GM21619 (cell line): ENCODE measurements at regions not wholly inside any gene's neighbourhood (a gene's known extent, or its start where the extent isn't known, plus 50 kb on each side); places are given as distances from the start of the nearest gene placed in this dataset.
"Not testable (repeated sequence)": the region's sequence is repeated elsewhere in the genome, so short reads cannot be mapped to it uniquely, and the experiment has no call there.

Experiments
- ATAC-seq: cut with Tn5 transposase; IDR thresholded peaks from one replicate; pipeline ENCODE4 v1.9.1; 2021; ENCODE audit not compliant: unreplicated experiment

DNA sequence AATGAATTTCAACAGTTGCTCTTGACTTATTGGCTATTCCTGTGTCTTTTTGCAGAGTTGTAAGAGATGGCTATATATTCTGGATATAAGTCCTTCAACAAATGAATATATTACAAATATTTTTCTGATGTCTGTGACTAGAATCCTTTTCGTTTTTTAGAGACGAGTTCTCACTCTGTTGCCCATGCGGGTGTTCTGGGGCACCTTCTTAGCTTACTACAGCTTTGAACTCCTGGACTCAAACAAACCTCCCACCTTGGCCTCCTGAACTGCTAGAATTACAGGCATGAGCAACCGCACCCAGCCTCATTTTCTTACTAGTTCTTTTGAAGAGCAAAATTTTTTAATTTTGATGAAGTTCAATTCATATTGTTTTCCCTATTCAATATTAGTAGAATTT, 287.8 kb downstream of the LIG4 start:
- no peak for ATAC-seq

DNA sequence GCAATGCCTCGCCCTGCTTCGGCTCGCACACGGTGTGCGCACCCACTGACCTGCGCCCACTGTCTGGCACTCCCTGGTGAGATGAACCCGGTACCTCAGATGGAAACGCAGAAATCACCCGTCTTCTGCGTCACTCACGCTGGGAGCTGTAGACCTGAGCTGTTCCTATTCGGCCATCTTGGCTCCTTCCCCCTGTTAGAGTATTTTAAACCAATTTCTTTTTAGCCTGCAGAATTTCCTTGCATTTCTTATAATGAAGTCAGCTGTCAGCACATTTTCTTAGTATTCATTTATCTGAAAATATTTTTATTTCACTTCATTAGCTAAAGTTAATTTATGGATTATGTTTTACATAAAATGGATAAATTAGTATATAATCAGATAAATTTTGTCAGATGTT, 288.8 kb downstream of the LIG4 start:
- ATAC-seq: not testable (repeated sequence)

DNA sequence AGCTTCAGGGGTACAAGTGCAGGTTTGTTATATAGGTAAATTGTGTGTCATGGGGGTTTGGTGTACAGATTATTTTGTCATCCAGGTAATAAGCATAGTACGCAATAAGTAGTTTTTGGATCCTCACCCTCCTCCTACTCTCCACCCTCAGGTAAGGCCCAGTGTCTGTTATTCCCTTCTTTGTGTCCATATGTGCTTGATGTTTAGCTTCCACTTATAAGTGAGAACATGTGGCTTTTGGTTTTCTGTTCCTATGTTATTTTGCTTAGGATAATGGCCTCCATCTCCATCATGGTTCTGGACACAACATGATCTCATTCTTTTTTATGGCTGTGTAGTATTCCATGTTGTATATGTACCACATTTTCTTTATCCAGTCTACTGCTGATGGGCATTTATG, 298.4 kb downstream of the LIG4 start:
- not testable (repeated sequence) for ATAC-seq

DNA sequence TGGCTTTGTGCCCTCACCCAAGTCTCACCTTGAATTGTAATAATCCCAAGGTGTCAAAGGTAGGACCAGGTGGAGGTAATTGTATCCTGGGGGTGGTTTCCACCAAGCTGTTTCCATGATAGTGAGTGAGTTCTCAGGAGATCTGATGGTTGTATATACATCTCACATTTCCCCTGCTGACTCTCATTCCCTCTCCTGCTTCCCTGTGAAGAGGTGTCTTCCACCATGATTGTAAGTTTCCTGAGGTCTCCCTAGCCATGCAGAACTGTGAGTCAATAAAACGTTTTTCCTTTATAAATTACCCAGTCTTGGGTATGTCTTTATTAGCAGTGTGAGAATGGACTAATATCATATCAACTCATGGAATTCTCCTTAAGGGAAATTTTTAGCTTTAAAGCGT, 302.6 kb downstream of the LIG4 start:
- ATAC-seq: no peak

DNA sequence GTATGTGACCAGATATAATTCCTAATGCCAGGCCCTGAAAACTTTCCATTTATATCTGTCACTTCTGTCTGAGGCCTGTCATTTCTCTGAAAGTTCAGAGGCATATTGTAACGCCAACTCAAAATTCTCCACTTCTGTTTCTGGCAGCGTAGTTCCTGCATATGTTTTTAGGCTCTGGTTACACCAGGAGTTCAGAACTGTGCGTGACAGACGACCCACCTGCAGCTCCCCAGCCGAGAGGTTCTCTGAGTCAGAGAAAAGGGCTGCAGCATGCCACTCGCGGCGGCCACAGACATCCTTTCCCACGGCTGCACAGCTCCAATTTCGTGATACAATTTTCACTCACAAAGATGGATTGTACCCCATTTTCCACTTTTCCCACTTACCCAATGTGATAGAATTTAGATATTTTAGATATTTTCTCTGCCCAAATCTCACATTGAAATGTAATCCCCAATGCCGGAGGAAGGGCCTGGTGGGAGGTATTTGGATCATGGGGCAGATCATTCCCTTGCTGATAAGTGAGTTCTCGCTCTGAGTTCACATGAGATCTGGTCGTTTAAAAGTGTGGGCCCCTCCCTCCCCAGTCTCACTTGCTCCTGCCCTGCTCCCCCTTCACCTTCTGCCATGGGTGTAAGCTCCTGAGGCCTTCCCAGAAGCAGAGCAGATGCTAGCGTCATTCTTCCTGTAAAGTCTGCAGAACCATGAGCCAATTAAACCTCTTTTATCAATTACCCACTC, 308.1 kb downstream of the LIG4 start:
- no peak for ATAC-seq

DNA sequence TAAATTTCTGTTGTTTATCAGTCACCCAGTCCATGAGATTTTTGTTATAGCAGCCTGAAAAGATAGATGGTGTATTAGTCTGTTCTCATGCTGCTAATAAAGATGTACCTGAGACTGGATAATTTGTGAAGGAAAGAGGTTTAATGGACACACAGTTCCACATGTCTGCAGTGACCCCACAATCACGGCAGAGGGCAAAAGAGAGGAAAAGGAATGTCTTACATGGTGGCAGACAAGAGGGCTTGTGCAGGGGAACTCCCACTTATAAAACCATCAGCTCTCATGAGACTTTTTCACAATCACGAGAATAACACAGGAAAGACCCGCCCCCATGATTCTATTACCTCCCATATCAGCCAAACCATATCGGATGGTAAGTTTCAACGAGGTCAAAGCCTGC, 309.2 kb downstream of the LIG4 start:
- no peak for ATAC-seq

DNA sequence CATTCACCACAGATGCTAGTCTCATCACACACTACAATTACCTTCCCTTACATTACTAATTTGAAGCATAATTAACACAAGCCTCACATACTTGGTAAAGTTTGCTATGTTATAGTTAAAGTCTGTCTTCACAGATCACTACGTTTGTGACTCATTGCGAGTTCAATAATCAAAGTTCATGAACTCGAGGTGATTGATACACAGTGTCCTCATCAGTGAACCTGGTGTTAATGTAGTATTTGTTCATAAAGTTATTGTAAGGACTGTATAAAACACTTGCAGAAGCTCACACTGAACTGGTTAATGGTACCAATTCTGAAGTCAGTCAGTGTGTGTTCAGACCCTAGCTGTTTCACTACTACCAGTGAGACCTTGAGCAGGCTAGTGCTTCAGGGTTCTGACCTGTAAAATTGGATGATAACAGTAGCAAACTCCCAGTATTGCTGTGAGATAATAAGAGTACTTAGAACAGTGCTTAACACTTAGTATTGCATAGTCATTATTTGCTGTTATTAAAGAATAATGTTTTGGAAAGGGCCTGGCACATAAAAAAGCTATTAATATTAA, 313.3 kb downstream of the LIG4 start:
- ATAC-seq: no peak

DNA sequence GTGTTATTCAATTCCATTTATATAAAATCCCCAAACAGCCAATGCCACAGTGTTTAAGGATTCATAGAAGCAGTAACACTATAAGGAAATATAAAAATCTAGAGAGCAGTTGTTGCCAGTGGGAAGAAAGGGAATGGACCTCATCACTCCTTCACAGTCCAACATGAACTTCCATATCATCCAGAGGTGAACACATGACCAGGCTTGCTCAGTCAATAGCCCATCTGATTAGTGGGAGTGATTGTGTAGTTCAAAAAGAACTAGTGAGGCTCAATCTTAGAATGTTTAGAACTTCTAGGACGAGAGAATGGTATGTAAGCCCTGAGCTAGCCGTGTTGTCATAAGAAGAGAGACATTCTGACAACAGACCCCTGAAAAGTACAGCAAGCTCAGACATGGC, 314.1 kb downstream of the LIG4 start:
- no peak for ATAC-seq

DNA sequence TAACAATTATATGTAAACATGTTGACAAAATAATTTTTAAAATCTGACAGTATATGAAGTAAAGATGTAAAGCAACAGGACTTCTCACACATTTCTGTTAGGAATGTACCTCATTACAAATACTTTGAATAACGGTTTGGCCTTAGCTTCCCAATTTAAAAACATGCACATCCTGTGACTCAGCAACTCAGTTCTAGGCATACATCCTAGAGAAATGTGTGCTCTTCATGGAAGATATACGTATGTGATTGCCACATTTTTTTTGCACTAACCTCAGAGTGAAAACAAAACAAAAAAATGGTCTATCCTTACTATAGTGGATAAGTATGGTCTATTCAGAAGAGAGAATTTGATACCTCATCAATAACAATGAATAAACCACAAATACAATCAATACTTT, 314.6 kb downstream of the LIG4 start:
- no peak for ATAC-seq

DNA sequence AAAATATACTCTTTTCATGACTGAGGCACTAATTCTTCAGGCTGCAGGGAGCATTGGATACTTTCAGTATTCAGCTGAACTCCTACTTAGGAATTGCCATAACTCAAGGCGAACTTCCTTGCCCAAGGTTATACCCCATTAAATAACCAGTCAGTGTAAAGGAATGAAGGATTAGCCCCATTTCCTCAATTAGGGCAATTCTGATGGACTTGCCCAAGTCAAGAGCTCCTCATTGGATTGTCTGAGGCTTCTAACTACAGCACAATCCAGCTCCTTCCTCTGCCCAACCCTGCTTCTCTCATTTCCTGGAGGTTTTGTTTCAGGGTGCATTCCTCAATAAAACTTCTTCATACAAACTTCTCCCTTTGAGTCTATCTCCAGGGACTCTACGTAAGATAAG, 329.2 kb downstream of the LIG4 start:
- no peak for ATAC-seq

DNA sequence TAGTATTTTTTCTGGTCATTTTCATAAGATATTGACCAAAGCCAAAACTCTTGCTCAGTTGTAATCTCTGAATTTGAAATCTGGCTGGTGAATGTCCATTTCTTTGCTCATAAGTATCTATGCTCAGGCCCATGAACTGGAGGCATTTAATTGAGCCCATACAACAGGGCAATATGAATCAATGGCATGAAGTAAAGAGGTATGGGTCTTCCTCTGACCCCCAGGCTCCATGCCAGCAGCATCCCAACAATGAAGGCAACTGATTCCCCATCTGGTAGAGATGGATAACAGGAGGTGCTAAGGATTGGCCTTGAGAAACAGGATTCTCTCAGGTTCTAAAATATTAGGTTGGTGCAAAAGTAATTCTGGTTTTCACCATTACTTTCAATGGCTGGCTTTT, 330.8 kb downstream of the LIG4 start:
- no peak for ATAC-seq

DNA sequence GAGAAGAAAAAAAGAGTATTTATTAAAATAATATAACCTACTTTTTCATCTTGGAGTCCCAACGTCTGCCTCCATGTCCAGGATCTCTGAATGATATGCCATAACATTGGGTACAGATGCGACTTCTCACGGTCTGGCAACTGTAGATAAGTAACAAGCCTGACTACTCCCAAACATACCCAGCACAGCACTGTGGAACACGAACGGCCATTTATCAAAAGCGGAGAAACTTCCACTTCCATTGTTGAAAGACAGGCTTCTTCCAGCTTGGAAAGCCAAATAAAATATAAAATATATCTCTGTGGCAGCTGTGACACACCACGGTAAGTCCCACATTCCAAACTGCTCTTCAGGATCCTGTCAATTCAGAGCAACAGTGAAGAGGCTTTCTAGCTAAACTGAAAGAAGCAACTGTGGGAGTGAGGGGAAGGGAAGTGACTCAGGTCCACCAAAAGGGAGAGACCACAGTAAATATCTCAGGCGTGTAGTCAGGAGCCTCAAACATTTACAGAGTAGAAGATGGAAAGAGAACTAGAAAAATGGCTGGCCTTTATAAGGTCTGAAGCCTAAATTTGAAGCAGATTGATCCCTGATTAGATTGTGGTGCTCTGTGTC, 331.7 kb downstream of the LIG4 start:
- no peak for ATAC-seq

DNA sequence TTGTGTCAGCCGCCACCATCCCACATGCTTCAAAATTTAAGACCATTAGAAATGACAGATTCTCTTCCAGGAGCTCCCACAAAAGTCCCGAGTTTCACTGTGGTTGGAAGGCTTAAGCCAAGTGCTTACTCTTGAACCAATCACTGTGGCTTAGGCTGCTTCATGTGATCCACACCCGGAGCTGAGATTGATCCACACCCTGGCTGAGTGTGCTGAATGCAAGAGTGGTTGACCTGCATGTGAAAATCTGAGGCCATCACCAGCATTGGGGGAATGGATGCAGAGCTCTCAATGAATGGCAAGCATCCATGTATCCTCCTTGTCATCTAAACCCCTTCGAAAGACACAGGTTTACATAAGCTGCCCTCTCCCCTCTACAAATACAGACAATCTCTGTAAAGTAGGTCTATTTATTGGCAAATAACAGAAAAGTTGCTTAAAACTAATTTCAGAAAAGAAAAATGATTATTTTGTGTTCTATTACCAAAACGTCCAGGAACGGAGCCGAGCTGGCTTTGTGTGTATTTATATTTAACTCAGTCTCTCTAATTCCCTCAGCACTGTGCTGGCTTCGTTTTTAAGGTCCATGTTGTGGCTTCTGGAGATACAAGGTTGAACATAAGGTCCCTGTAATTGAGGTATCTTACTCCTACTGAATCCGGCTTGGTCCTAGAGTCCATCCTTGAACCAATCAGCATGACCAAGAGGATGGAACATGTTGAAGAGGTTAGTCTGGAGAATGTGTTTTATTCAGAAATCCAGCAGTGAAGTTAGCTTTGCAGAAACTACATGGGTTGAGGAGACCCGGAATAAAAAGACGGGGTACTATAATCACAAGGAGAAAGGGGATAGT, 332.4 kb downstream of the LIG4 start:
- ATAC-seq: no peak

DNA sequence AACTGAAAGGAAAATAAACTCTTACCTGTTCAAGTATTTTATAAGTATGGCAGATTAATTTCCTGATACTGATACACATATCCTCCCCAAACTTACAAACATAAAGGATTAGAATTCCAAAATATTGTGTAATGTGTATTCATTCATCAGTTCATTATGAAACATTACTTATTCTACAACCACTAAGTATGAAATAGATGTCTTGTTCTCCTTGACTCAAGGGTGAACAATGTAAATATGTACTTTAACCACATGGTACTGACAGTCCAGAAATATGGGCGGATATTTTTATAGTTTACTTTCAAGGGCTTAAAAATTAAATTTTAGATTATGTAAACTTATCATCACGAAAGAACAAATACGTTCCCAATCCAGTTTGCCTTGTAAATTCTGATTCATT, 334.0 kb downstream of the LIG4 start:
- ATAC-seq: no peak

DNA sequence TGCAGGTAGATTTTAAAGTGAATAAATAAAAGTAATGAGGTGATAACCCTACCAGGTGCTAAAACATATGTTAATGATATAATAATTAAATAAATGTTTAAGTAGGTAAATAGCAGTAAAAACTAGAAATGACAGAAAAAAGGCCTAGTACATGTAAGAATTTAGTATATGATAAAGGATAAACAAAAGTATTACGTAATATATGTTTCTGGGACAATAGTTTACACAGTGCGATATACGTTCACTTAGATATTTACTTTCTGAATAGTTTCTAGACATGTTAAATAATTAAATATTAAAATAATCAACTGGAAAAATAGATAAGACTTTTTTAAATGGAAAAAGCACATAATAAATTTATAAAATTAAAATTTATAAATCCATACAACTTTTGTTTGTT, 340.9 kb downstream of the LIG4 start:
- no peak for ATAC-seq

DNA sequence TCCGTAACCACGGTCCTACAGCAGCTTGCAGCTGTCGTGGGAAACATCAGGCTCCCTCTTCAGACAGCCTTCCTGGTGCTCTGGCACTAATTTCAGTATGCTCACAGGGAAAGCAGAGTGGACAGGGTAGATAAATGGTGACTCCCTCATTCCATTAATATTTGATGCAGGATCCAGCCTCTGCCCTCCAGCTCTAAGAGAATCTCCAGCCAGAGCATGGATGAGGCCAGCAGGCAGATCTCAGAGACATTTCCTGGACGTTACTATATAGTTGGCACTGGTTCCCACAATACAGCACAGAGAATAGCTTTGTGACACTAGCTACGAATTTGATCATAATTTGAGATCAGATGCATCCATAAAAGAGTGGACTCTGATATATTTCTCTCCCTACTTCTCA, 341.4 kb downstream of the LIG4 start:
- ATAC-seq: no peak

DNA sequence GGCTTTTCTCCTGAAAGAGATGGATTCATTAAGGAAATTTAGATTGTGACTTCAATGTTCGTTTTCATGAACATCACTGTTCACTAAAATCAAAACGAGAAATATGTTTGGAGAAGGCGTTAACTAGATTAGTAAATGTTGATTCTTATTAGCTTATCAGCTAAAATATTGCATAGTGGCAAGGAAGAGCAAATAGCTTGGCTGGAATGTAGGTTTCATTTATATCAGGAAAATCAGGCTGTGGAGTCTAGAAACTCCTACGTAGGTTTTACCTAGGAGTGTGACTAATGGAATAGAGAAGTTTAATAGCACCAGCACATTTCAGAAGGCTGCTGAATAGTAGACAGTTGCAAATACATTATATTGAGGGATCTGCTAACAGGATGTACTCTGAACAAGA, 344.9 kb downstream of the LIG4 start:
- ATAC-seq: no peak

DNA sequence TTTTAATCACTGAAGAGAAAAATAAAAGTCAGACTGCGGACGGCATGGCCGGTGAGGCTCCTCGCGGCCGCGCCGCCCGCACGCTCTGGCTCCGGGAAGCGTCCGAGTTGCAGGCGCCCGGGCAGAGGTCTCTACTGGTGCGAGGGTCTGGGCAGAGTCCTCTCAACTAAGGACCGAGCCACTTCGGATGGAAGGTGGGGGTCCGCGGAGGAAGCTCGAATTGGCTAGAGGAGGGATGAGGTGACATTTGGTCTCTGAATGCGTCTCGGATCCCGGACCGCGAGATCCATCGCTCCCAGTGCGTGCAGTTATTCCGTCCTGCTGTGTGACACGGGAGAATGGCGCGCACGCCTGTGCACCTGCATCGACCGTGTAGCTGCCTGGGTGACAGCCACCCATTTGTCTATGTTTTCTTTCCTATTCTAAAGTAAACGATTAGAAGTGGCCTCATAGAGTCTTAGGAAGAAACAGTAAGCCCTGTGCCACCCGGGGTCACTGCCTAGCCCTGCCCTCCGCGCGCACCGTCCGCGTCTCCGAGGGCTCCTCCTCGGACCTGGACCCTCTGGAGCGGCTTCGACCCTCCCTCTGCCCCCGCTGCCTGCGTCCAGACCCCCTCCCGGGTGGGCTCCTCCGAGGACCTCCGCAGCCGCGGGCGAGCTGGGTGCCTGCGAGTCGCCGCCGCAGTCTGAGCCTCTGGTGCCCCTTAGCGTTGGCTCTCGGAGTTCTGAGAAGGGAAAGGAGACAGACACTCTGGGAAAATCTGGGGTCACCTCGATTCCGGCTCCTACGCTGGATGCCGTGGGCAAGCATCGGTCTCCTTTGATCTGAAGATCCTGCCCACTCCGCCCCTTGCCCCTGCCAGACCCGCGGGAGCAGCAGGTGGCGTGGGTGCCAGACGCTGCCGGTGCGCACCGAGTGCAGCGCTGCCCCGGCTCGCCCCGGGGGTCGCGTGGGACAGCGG, 347.4 kb downstream of the LIG4 start:
- ATAC-seq: no peak

DNA sequence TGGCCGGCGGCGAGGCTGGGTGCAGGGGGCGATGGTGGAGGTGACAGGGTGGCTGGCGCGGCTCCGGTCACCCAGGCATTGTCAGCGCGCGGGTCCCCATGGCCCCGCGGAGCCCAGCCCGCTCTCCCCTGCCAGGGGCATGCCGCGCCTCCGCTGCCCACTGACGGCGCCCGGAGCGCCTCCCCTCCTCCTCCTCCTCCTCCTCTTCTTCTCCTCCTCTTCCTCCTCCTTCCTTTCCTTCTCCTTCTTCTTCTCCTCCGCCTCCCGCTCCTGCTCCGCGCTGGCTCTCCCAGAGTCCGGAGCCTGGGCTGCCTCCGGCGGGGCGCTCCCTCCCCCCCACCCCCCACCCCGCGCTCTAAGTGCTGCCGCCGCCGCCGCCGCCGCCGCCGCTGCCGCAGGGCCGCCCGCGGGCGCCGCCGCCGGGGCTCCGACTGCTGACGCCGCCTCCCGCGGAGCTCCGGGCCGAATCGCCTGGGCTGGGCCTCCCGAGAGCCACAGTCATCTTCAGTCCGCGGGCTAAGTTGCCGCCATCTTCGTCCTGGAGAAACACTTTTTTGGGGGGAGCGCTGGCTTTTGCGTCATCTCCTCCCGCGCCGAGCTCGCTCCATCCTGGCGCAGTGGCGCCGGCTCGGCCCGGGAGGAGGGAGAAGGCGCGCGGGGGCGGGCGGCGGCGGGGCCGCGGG, 348.3 kb downstream of the LIG4 start:
- no peak for ATAC-seq
